GM23338 (cell line): ENCODE measurements at regions not wholly inside any gene's neighbourhood (a gene's known extent, or its start where the extent isn't known, plus 50 kb on each side); places are given as distances from the start of the nearest gene placed in this dataset.

Experiments
- ATAC-seq: fragments of 200-7000 bp; cut with Tn5 transposase; 3 replicates; pipeline ENCODE4 v1.9.1; 2020
- DNase-seq: peaks from one replicate; pipeline ENCODE4 v3.0.0-alpha.2; 2015; ENCODE audit warnings: low spot score
- H2AFZ ChIP-seq: fragments of 200-600 bp; sonication (generic); 2 replicates; pipeline ENCODE4 v1.8.0; 2016; ENCODE audit warnings: antibody characterized with exemption, mild to moderate bottlenecking, moderate library complexity
- H3F3A ChIP-seq: fragments of 200-600 bp; sonication (generic); replicated peaks from 2 replicates; pipeline ENCODE4 v1.8.0; 2017; ENCODE audit warnings: antibody characterized with exemption, mixed run types, low read depth
- H3K27ac ChIP-seq: fragments of 200-600 bp; sonication (generic); 2 replicates; pipeline ENCODE4 v1.6.1; 2016; ENCODE audit warnings: low read depth
- H3K27me3 ChIP-seq: fragments of 200-600 bp; sonication (generic); 2 replicates; pipeline ENCODE4 v1.8.0; 2016; ENCODE audit warnings: mild to moderate bottlenecking, mixed run types, moderate library complexity; ENCODE audit not compliant: insufficient read depth
- H3K36me3 ChIP-seq: fragments of 200-600 bp; sonication (generic); 2 replicates; pipeline ENCODE4 v1.8.0; 2016; ENCODE audit warnings: mild to moderate bottlenecking; ENCODE audit not compliant: insufficient read depth
- H3K4me1 ChIP-seq: fragments of 200-600 bp; sonication (generic); 2 replicates; pipeline ENCODE4 v1.8.0; 2016; ENCODE audit warnings: mild to moderate bottlenecking, moderate library complexity; ENCODE audit not compliant: insufficient read depth
- H3K4me2 ChIP-seq: fragments of 200-600 bp; sonication (generic); 2 replicates; pipeline ENCODE4 v1.7.1; 2017; ENCODE audit warnings: mixed run types
- H3K4me3 ChIP-seq: fragments of 200-600 bp; sonication (generic); 2 replicates; pipeline ENCODE4 v1.6.1; 2016; ENCODE audit warnings: mixed run types
- H3K79me2 ChIP-seq: fragments of 200-600 bp; sonication (generic); replicated peaks from 2 replicates; pipeline ENCODE4 v1.8.0; 2017; ENCODE audit warnings: mild to moderate bottlenecking; ENCODE audit not compliant: insufficient read depth
- H3K9me2 ChIP-seq: fragments of 200-600 bp; sonication (generic); 2 replicates; pipeline ENCODE4 v1.8.0; 2017; ENCODE audit not compliant: insufficient read depth
- H4K20me1 ChIP-seq: fragments of 200-600 bp; sonication (generic); replicated peaks from 2 replicates; pipeline ENCODE4 v1.8.0; 2017; ENCODE audit warnings: mild to moderate bottlenecking; ENCODE audit not compliant: insufficient read depth
- H3K27ac Mint-ChIP-seq: 2 replicates; pipeline ENCODE4 v1.8.0; 2020; ENCODE audit warnings: inconsistent platforms, mild to moderate bottlenecking, moderate library complexity, mixed read lengths
- H3K27me3 Mint-ChIP-seq: 3 replicates; pipeline ENCODE4 v1.8.0; 2022; ENCODE audit warnings: low read depth, mild to moderate bottlenecking, moderate library complexity, mixed read lengths, inconsistent platforms; ENCODE audit not compliant: insufficient read depth, poor library complexity
- H3K36me3 Mint-ChIP-seq: 3 replicates; pipeline ENCODE4 v1.8.0; 2021; ENCODE audit warnings: low read depth, mild to moderate bottlenecking, inconsistent platforms, moderate library complexity, mixed read lengths
- H3K4me1 Mint-ChIP-seq: 3 replicates; pipeline ENCODE4 v1.8.0; 2020; ENCODE audit warnings: mild to moderate bottlenecking, inconsistent platforms, mixed read lengths
- H3K4me3 Mint-ChIP-seq: 3 replicates; pipeline ENCODE4 v1.8.0; 2021; ENCODE audit warnings: moderate library complexity, mild to moderate bottlenecking, inconsistent platforms, mixed read lengths
- H3K9me3 Mint-ChIP-seq: 3 replicates; pipeline ENCODE4 v1.8.0; 2020; ENCODE audit warnings: moderate library complexity, mild to moderate bottlenecking, inconsistent platforms, mixed read lengths
- CREB1 ChIP-seq: fragments of 250-450 bp; sonication (Bioruptor Pico); IDR thresholded peaks from 2 replicates; pipeline ENCODE4 v1.5.0; 2020; ENCODE audit warnings: low read depth, mild to moderate bottlenecking, moderate library complexity
- CTCF ChIP-seq, 2 experiments: fragments of 200-600 bp in 1 of 2; sonication (generic) in 1 of 2; conservative IDR thresholded peaks; 2 replicates each; pipeline versions ENCODE4 v1.5.1 to v1.6.1; 2016 to 2017; ENCODE audit warnings: antibody characterized with exemption in 2 of 2, low read depth in 2 of 2, mild to moderate bottlenecking in 2 of 2, moderate library complexity in 1 of 2
- EZH2 ChIP-seq: fragments of 200-600 bp; sonication (generic); IDR thresholded peaks from one replicate; pipeline ENCODE4 v1.8.0; 2017; ENCODE audit warnings: antibody characterized with exemption, mild to moderate bottlenecking, low read depth; ENCODE audit not compliant: unreplicated experiment
- EZH2phosphoT487 ChIP-seq: fragments of 200-600 bp; sonication (generic); IDR thresholded peaks from one replicate; pipeline ENCODE4 v1.8.1; 2018; ENCODE audit warnings: antibody characterized with exemption; ENCODE audit not compliant: unreplicated experiment
- JUNB ChIP-seq: IDR thresholded peaks from one replicate; pipeline ENCODE4 v1.6.1; 2016; ENCODE audit warnings: antibody characterized with exemption; ENCODE audit not compliant: unreplicated experiment
- NANOG ChIP-seq: IDR thresholded peaks from 2 replicates; pipeline ENCODE4 v1.6.1; 2016; ENCODE audit warnings: antibody characterized with exemption, borderline replicate concordance
- POLR2AphosphoS5 ChIP-seq: IDR thresholded peaks from 2 replicates; pipeline ENCODE4 v1.6.1; 2016; ENCODE audit warnings: antibody characterized with exemption, low read depth
- STAT1 ChIP-seq: IDR thresholded peaks from one replicate; pipeline ENCODE4 v1.6.1; 2016; ENCODE audit warnings: antibody characterized with exemption; ENCODE audit not compliant: unreplicated experiment
- ZNF114 ChIP-seq: fragments of 250-450 bp; sonication (Bioruptor Pico); IDR thresholded peaks from 2 replicates; pipeline ENCODE4 v1.5.0; 2020; ENCODE audit warnings: mild to moderate bottlenecking, moderate library complexity
- ZNF331 ChIP-seq: fragments of 250-450 bp; sonication (Bioruptor Pico); IDR thresholded peaks from 2 replicates; pipeline ENCODE4 v1.5.0; 2020; ENCODE audit warnings: low read depth, mild to moderate bottlenecking, moderate library complexity
- TF ChIP-seq, protein P1 (sequence below): IDR thresholded peaks from one replicate; pipeline ENCODE4 v1.6.1; 2018; ENCODE audit warnings: antibody characterized with exemption; ENCODE audit not compliant: unreplicated experiment
- TF ChIP-seq, protein P2 (sequence below): IDR thresholded peaks from 2 replicates; pipeline ENCODE4 v1.6.1; 2016; ENCODE audit warnings: antibody characterized with exemption

DNA sequence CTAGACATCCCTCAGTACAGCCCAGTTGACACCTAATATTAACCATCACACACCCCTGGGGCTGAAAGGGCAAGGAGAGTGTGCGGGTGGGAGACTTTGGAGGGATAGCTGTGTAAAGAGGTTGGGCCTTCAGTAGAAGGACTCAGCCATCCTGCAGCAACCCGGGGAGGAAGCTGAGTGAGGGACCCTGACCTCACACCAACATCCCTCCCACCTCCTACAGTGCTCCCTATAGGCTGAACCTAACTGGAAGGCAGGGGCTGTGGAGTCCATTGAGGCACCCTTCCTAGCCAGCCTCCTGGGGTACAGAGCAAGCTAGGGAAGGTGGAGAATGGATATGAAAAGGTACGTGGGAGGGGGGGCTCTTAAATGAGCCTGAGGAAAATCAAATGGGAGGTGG, 276.3 kb downstream of the PTTG2 start:
- no peaks in the 10 kb centered on the region for H3K36me3 Mint-ChIP-seq
- no peaks in the 10 kb centered on the region; the same call in 2 of the 3 replicates for H3K4me1 Mint-ChIP-seq
- no peak overlapping the region for H3K4me3 Mint-ChIP-seq
- Histone ChIP-seq H3K4me1 (no peaks in the 10 kb centered on the region), H3K79me2 (no peaks in the 10 kb centered on the region), H3K27me3 (no peaks in the 10 kb centered on the region), H3F3A (no peaks in the 10 kb centered on the region), H4K20me1 (no peaks in the 10 kb centered on the region), H3K4me3 (no peak overlapping the region), H3K27ac (no peak overlapping the region), H3K9me2 (no peaks in the 10 kb centered on the region), H2AFZ (no peak overlapping the region), H3K4me2 (no peak overlapping the region), H3K36me3 (no peaks in the 10 kb centered on the region)
- ATAC-seq = no peak
- H3K9me3 Mint-ChIP-seq = no peaks in the 10 kb centered on the region
- DNase-seq = no peak
- no peaks in the 10 kb centered on the region for H3K27me3 Mint-ChIP-seq
- H3K27ac Mint-ChIP-seq = no peak overlapping the region
- TF ChIP-seq NANOG = no peak
- TF ChIP-seq, protein P1, sequence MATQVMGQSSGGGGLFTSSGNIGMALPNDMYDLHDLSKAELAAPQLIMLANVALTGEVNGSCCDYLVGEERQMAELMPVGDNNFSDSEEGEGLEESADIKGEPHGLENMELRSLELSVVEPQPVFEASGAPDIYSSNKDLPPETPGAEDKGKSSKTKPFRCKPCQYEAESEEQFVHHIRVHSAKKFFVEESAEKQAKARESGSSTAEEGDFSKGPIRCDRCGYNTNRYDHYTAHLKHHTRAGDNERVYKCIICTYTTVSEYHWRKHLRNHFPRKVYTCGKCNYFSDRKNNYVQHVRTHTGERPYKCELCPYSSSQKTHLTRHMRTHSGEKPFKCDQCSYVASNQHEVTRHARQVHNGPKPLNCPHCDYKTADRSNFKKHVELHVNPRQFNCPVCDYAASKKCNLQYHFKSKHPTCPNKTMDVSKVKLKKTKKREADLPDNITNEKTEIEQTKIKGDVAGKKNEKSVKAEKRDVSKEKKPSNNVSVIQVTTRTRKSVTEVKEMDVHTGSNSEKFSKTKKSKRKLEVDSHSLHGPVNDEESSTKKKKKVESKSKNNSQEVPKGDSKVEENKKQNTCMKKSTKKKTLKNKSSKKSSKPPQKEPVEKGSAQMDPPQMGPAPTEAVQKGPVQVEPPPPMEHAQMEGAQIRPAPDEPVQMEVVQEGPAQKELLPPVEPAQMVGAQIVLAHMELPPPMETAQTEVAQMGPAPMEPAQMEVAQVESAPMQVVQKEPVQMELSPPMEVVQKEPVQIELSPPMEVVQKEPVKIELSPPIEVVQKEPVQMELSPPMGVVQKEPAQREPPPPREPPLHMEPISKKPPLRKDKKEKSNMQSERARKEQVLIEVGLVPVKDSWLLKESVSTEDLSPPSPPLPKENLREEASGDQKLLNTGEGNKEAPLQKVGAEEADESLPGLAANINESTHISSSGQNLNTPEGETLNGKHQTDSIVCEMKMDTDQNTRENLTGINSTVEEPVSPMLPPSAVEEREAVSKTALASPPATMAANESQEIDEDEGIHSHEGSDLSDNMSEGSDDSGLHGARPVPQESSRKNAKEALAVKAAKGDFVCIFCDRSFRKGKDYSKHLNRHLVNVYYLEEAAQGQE = no peak
- TF ChIP-seq CTCF (conservative IDR thresholded peaks at IDR 0.05; ENCODE audit: low read depth in 2 of 2) = no peak
- TF ChIP-seq EZH2 = no peak
- TF ChIP-seq, protein P2, sequence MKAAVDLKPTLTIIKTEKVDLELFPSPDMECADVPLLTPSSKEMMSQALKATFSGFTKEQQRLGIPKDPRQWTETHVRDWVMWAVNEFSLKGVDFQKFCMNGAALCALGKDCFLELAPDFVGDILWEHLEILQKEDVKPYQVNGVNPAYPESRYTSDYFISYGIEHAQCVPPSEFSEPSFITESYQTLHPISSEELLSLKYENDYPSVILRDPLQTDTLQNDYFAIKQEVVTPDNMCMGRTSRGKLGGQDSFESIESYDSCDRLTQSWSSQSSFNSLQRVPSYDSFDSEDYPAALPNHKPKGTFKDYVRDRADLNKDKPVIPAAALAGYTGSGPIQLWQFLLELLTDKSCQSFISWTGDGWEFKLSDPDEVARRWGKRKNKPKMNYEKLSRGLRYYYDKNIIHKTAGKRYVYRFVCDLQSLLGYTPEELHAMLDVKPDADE = no peak
- no peak for TF ChIP-seq ZNF114 (CRISPR knock-in tag)
- no peak for TF ChIP-seq CREB1 (CRISPR knock-in tag)
- no peak for TF ChIP-seq EZH2phosphoT487
- no peak for TF ChIP-seq ZNF331
- TF ChIP-seq POLR2AphosphoS5 = no peak
- TF ChIP-seq JUNB = no peak
- TF ChIP-seq STAT1 = no peak
